AG04450 (cell line): ENCODE measurements at regions not wholly inside any gene's neighbourhood (a gene's known extent, or its start where the extent isn't known, plus 50 kb on each side); places are given as distances from the start of the nearest gene placed in this dataset.
"Not testable (repeated sequence)": the region's sequence is repeated elsewhere in the genome, so short reads cannot be mapped to it uniquely, and the experiment has no call there.

Source experiments
- CTCF ChIA-PET: fragments of 300-600, 350-600 bp; formaldehyde crosslinking; extraction: SDS; loops from one replicate; lab custom pipeline; 2022; ENCODE audit warnings: antibody characterized with exemption, inconsistent platforms; lab: Charles Lee
- POLR2A ChIA-PET: fragments of 350-600 bp; formaldehyde crosslinking; extraction: SDS; loops from one replicate; lab custom pipeline; 2021; ENCODE audit warnings: antibody characterized with exemption, inconsistent platforms; lab: Yijun Ruan, JAX
- DNase-seq: peaks from one replicate; pipeline ENCODE4 v3.0.0-alpha.2; 2011; ENCODE audit warnings: low read depth, low spot score
- H3K27ac ChIP-seq: one replicate; pipeline ENCODE4 v1.5.1; 2012; ENCODE audit warnings: low read depth, low read length, control low read depth
- H3K27me3 ChIP-seq: one replicate; pipeline ENCODE4 v1.6.0; 2012; ENCODE audit warnings: low read length; ENCODE audit not compliant: control insufficient read depth, insufficient read depth
- H3K4me3 ChIP-seq: 2 replicates; pipeline ENCODE4 v1.5.1; 2011; ENCODE audit warnings: mild to moderate bottlenecking, low read depth, low read length, control low read depth
- H3K9me3 ChIP-seq: 2 replicates; pipeline ENCODE4 v1.5.1; 2012; ENCODE audit warnings: low read length; ENCODE audit not compliant: control insufficient read depth, insufficient read depth
- CTCF ChIP-seq: IDR thresholded peaks from 2 replicates; pipeline ENCODE4 v1.5.1; 2011; ENCODE audit warnings: low read depth, low read length, control low read depth, inconsistent platforms

- no peak for DNase-seq
- Histone ChIP-seq H3K4me3 (no peak overlapping the region), H3K9me3 (peaks cover 7% of the 10 kb centered on the region; the same call in 1 of the 2 replicates), H3K27ac (no peak overlapping the region), H3K27me3 (no peaks in the 10 kb centered on the region)
- ChIA-PET POLR2A (no interaction called here), CTCF (no interaction called here)
- no peak for TF ChIP-seq CTCF
These were observed 53.6 kb upstream of the RPRM start for GRCh38 chr2:153532140-153532539.

- peaks cover 10% of the 10 kb centered on the region; the same call in 1 of the 2 replicates for H3K9me3 ChIP-seq
- H3K4me3 ChIP-seq, H3K27me3 ChIP-seq, DNase-seq, POLR2A ChIA-PET, CTCF ChIA-PET, H3K27ac ChIP-seq: not testable (repeated sequence)
These were observed 55.2 kb upstream of the RPRM start for GRCh38 chr2:153533803-153534202.

GRCh38 chr2:153534590-153534989 lies 56.0 kb upstream of the RPRM start:
- DNase-seq, CTCF ChIA-PET, H3K4me3 ChIP-seq, H3K27me3 ChIP-seq, H3K27ac ChIP-seq, POLR2A ChIA-PET: not testable (repeated sequence)
- peaks cover 10% of the 10 kb centered on the region; the same call in 1 of the 2 replicates for H3K9me3 ChIP-seq

GRCh38 chr2:153536115-153536514 lies 57.6 kb upstream of the RPRM start:
- H3K27me3 ChIP-seq, result no peaks in the 10 kb centered on the region
- peaks cover 18% of the 10 kb centered on the region; the same call in 1 of the 2 replicates for H3K9me3 ChIP-seq
- H3K4me3 ChIP-seq, result no peak overlapping the region
- CTCF ChIA-PET, result no interaction called here
- H3K27ac ChIP-seq, result no peak overlapping the region
- TF ChIP-seq CTCF, result no peak
- no peak for DNase-seq
- POLR2A ChIA-PET, result no interaction called here

- not testable (repeated sequence) for H3K27me3 ChIP-seq, H3K27ac ChIP-seq
These were observed 59.5 kb upstream of the RPRM start for GRCh38 chr2:153538102-153538501.

GRCh38 chr2:153543635-153544071 lies 65.1 kb upstream of the RPRM start:
- CTCF ChIA-PET, result interaction anchor here (0.6 kb wide), 1 partner anchor 328 kb away, joined by 3 read pairs; no protein-coding TSS in a partner anchor
- Histone ChIP-seq H3K4me3 (no peak overlapping the region), H3K9me3 (peaks cover 14% of the 10 kb centered on the region; the same call in 1 of the 2 replicates), H3K27ac (no peak overlapping the region), H3K27me3 (no peaks in the 10 kb centered on the region)
- DNase-seq, result no peak
- POLR2A ChIA-PET, result no interaction called here
- TF ChIP-seq CTCF, result no peak

More at GRCh38 chr2:153538102-153538501, 59.5 kb upstream of the RPRM start:
- DNase-seq, CTCF ChIA-PET, POLR2A ChIA-PET, H3K4me3 ChIP-seq: not testable (repeated sequence)
- peaks cover 11% of the 10 kb centered on the region; the same call in 1 of the 2 replicates for H3K9me3 ChIP-seq
